Stimulated activated CD8-positive, alpha-beta memory T cell treated with anti-CD3 and anti-CD28 coated beads, Interleukin-4, amount 100 ng/mL, for 24 hours (primary cell): ENCODE measurements at regions not wholly inside any gene's neighbourhood (a gene's known extent, or its start where the extent isn't known, plus 50 kb on each side); places are given as distances from the start of the nearest gene placed in this dataset.

Source experiments
- DNase-seq: peaks from one replicate; pipeline ENCODE4 v3.0.0-alpha.2; 2020; ENCODE audit warnings: low read depth

GRCh38 chr17:79218825-79219200 lies 144.2 kb downstream of the ENGASE start:
- no peak for DNase-seq

DNA sequence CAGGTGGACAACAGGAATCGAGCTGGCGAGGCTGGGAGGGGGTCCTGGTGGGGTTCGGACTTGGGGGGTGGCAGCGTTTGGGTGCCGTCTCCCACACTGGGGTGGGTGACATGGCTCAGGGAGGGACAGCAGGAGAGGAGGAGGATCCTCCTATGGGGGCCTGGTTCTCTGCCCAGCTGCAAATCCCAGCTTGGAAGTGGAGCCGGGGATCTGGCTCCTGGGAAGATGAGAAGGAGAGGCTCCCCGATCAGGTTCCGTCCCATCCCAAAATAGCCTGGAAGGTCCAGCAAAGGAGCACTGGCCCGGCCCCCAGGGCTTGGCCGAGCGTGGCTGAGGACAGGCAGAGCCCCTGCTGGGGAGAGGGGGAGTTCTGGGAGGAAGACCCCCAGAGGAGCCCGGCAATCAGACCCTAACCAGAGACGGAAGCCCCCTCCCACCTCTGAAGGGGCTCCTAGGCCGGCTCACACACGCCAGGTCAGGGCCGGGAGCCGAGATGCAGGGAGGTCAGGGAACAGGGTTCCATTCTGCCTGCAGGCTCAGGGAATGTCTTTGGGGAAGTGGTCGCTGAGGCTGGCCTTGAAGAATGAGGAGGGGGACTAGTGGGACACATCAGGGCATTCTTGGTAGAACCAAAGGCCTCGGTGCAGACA lies 143.7 kb downstream of the ENGASE start:
- no peak for DNase-seq

DNA sequence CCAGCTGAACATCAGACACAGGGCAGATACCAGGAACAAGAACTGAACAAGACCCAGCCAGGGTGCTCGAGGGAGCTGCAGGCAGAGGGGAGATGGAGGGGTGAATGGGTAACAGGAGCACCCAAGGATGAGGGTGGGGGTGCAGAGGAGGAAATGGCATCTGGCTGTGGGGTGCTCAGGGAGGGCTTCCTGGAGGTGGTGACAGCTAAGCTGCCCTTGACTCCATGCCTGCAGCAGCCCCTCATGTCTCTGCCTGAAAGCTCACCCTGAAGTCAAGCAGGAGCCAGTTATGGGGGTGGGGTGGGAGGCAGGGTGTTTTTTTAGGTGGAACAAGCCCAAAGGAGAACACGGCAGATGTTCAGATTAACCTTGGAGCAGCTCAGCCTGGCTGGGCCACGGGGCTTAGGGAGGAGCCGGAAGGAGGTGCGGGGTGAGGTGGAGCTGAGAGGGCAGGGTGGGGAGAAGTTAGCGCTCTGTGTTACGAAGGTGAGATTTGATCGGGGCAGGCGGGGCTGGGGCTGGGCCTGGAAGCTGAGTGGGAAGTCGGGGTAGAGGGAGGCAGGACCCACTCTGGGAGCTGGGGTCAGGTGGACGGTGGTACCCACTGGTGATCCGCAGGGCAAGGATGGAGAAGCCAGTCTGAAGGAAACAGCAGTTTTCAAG lies 143.0 kb downstream of the ENGASE start:
- DNase-seq: no peak

DNA sequence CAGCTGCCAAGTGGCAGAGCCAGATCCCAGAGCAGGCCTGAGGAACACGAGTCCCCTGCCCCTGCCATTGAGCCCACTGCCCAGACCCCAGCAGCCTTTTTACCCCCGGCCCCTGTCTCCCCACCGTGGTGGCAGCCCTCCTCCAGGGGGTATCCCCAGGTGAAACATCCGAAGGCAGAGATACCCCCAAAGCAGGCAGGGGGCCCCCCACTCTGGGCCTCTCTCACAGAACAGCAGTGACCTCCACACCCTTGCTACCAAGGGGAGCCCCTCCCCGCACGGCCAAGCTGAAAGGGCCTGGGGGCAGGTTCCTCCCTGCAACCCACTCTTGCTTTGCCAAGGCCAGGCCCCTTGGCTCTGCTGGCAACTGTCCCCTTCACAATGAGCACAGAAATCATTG lies 142.2 kb downstream of the ENGASE start:
- DNase-seq: no peak

DNA sequence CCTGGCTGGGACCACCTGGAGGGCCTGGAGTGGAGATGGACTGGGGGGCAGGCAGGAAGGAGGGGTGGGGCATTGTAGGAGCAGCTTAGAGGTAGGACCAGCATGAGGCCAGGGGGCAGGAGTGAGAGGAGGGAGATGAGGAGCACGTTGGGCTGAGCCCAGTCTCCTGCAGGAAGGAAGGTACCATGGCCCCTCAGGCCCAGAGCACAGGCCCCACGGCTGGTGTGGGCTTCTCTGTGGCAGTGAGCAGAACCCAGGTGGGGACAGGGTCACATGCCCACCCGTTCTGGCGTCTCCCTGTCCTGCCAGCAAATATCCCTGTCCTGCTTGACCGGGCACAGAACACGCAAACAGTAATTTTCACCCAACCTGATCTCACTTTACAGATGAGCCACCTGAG lies 141.8 kb downstream of the ENGASE start:
- no peak for DNase-seq

DNA sequence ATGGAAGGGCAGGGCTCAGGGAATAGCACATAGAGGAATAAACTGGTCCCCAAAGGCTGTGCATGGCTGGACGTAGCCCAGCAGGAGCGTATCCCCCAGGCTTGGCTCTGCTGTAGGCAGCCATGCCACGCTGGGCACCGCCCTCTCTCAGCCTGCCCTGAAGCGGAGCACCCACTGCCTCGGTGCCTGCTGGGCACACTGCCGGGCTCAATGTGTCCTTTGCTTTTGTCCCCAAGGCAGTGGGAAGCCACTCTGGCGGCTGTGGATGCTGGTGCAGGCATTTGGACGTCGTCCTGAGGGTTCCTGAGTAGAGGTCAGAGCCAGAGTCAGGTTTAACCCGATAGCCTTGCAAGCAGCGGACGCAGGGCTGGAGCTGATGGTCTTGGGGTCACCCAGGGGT lies 141.0 kb downstream of the ENGASE start:
- no peak for DNase-seq

DNA sequence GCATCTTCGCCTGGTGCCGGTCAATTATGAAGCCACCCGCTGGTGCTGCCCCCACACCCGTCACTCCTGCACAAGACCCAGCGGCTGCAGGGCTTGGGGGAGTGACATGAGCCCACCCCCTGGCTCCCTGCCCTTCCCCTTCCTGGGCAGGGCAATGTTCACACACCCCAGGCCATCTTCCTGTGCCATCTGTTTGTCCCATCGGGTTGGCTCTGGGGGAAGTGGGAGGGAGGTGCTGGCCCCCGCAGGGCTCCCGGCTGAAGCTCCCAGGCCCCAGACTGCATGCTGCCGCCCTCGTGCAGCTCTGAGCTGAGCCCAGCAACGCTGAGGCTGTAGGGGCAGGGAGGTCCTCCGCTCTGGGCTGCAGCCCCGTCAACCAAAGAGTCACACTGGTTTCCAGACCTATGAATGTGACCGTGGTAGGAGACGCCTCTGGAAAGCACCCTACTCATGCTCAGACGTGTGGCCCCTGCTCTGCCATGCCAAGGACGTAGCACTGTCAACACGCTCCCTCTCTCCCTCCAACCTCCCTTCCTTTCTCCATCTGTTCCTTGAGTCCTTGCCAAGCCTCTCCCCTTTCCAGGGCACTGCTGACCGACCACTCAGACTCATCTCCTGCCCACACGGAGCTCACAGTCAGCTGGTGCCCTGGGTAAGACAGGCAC lies 140.4 kb downstream of the ENGASE start:
- DNase-seq: no peak

- no peak for DNase-seq
Observed at GRCh38 chr17:79214459-79214858, 139.8 kb downstream of the ENGASE start.

DNA sequence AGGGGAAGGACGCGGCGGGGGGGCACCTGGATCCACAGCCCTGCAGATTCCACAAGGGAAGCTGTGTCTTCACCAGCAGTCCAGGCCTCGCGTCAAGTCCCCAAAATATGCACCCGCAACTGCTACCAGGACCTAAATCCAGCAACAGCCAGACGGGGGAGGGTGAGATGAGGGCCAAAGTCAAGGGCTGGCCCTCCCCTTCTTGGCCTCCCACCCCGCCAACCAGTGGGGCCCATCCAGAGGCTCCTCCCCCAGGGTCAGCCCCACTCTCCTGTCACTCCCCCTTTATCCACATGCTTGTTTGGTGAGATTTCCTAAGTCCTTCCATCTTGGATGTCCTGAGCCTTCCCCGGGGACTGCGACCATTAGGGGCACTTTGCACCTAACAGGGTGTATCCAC lies 138.7 kb downstream of the ENGASE start:
- DNase-seq: no peak

DNA sequence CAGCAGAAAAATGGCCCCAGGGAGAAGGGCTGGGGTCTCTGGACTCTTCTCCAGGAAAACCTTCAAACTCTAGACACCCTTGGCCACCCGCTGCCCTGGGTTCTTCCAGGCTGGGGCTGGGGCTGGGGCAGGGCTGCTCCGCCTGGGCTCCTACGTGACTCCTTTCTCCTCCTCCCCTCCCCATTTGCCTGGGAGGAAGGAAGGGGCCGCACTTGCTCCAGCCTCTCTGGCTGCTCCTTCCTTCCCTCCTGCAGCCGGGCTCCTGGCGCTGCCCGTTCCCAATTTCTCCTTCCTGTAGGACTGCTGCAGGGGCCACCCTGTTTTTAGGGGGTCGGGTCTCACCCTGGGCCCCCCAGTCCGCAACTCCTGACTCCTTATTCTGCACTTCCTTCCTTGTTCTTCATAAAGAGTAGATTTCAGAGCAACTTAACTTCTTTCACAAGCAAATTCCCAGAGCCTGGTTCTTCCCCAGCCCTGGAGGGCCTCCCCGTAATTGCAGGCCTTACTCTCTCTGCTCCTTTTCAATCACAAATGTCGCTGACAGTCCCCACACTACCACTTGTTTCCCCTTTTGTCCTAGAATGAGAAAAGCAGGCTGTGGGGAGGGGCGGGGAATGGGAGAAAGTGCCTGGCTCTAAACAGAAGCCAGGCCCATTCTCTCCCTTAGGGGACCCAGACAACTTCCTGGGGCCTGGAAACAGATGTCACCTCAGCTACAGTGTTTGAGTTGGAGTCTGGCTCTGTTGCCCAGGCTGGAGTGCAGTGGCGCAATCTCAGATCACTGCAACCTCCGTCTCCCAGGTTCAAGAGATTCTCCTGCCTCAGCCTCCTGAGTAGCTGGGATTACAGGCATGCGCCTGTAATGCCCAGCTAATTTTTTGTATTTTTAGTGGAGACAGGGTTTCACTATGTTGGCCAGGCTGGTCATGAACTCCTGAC lies 137.8 kb downstream of the ENGASE start:
- no peak for DNase-seq

DNA sequence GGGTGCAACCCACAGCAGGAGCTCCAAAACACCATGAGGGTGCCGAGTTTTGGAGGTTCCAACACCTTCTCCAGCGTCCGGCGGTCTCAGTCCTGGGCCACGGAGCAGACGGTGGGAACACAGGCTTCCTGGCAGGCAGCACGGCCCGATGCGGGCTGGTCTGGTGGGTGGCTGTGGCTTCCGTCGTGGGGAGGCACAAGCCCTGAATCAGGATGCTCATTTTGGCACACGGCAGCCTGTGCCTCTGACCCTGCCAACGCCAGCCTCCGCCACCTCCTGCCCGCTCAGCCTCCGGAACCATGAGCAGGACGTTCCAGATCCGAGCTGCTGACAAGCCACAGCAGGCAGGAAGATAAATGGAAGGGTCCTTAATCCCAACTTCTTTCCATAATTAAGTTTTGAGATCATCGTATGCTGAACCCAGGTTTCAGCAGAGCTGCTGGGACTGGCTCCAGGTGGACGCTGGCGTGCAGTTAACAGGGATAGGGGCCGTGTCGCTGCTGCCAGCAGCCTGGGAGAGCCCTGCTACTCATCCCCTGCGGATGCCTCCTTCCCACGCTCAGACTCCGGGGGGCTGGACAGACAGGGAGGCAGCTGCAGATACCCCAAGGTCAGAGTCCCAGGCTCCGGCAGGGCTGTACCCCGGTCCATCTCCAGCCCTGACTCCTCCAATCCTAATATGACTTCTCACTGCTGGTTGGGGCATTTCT lies 136.6 kb downstream of the ENGASE start:
- DNase-seq: no peak

GRCh38 chr17:79210638-79211037 lies 136.0 kb downstream of the ENGASE start:
- DNase-seq: no peak

DNA sequence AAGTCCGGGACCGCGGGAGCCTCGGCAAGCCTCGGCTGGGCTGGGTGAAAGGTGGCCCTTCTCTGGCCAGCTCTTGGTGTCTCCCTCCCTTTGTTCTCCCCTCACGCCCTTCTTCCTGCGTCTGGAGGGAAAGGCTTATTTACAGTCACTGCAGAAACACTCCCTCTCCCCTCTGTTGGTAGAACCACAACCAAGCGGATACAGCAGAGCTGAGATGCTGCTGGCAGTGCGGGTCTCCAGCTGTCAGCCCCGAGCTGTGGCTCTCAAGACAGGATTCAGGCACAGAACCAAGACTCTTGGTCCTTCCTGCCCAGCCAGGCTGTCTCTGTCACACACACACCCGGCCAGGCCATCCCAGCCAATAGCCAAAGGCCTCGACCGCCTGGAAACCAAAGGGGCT lies 133.3 kb downstream of the ENGASE start:
- DNase-seq: no peak

- no peak for DNase-seq
Observed at GRCh38 chr17:79205688-79206205, 131.1 kb downstream of the ENGASE start.

GRCh38 chr17:79204261-79204660 lies 129.6 kb downstream of the ENGASE start:
- DNase-seq: no peak

- no peak for DNase-seq
Observed at GRCh38 chr17:79203657-79204056, 129.0 kb downstream of the ENGASE start.

GRCh38 chr17:79203016-79203415 lies 128.4 kb downstream of the ENGASE start:
- DNase-seq: no peak

- no peak for DNase-seq
Observed at GRCh38 chr17:79202480-79202879, 127.9 kb downstream of the ENGASE start.

DNA sequence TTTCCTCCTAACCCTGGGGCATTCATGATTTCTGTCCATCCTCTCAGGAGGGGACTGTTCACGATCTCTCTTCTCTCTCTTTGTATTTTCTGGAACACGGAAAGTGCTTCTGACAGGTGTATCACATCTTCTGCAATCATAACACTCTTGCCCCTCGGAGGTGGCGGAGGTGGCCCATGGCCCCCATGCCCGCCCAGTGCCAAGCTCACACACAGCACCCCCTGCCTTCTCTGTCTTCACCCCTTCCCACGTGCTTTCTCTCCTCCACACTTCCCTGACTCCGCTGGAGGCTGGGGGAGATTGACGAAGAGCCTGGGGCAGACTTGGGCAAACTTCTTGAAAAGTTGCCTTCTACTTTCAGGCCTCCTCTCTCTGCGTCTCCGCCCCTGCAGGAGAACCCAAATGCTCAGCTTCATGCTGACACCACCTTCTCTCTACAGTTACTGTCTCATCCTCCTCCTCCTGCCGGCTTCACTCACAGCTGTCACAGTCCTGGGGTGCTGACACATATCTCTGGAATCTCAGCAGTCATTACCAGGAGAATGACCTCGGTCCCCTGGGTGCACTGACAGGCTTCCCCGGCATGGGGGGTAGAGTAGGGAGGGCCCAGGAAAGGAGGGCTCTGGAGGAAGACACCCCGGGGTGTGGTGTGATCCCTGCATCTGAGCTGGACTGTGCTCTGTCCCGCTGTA lies 127.1 kb downstream of the ENGASE start:
- DNase-seq: no peak

DNA sequence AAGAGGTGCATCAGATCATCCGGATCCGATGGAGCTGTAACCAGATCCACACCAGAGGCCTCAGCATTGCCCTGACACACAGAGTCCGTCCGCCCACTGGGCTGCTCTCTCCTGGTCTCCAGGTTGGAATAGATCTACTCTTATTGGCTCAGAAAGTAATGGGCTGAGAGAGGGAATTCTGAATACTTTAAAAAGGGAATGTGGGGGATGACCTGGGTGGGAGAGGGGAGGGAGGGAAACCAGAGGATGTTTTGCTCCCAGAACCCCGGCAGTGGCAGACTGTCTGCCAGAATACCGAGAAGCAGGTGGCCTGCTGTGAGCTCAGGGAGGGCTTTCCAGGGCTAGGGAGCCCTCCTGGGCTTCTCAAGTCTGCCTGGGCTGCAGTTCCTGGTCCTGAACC lies 126.5 kb downstream of the ENGASE start:
- no peak for DNase-seq

GRCh38 chr17:79196913-79197312 lies 122.3 kb downstream of the ENGASE start:
- DNase-seq: no peak
